Tibial nerve (tissue), 4 donors: ENCODE measurements at regions not wholly inside any gene's neighbourhood (a gene's known extent, or its start where the extent isn't known, plus 50 kb on each side); places are given as distances from the start of the nearest gene placed in this dataset.
"Not testable (repeated sequence)": the region's sequence is repeated elsewhere in the genome, so short reads cannot be mapped to it uniquely, and the experiment has no call there.

Source experiments
- DNase-seq, 2 donors: peaks; one replicate each; pipeline ENCODE4 v3.0.0-alpha.2; 2019; ENCODE audit warnings: low spot score in 2 of 2
- H3K27ac ChIP-seq, 4 donors: fragments of 200-600 bp; sonication (generic) in 3 of 4; one replicate each; pipeline ENCODE4 v1.5.1; 2017 to 2019; ENCODE audit warnings: mild to moderate bottlenecking in 1 of 4
- H3K27me3 ChIP-seq, 2 donors: fragments of 200-600 bp; sonication (generic) in 1 of 2; one replicate each; pipeline versions ENCODE4 v1.5.1 to v1.6.0; 2017 to 2019
- H3K36me3 ChIP-seq, 3 donors: fragments of 200-600 bp; sonication (generic); one replicate each; pipeline ENCODE4 v1.5.1; 2018 to 2019
- H3K4me1 ChIP-seq, 4 donors: fragments of 200-600 bp; sonication (generic) in 3 of 4; one replicate each; pipeline ENCODE4 v1.5.1; 2017 to 2019
- H3K4me3 ChIP-seq, 4 donors: fragments of 200-600 bp; sonication (generic) in 3 of 4; one replicate each; pipeline ENCODE4 v1.5.1; 2017 to 2019; ENCODE audit warnings: mild to moderate bottlenecking in 1 of 4, moderate library complexity in 1 of 4
- H3K9me3 ChIP-seq, 4 donors: fragments of 200-600 bp; sonication (generic) in 3 of 4; one replicate each; pipeline ENCODE4 v1.5.1; 2017 to 2019
- CTCF ChIP-seq, 5 experiments: fragments of 200-600 bp in 3 of 5; fragments of 450-650 bp in 2 of 5; sonication (generic) in 3 of 5; IDR thresholded peaks; one replicate each; pipeline ENCODE4 v1.5.1; 2016 to 2019; ENCODE audit warnings: antibody characterized with exemption in 5 of 5, mild to moderate bottlenecking in 3 of 5, moderate library complexity in 2 of 5
- EP300 ChIP-seq, 2 donors: sonication (generic); formaldehyde crosslinking; IDR thresholded peaks; one replicate each; pipeline ENCODE4 v1.6.1; 2017; ENCODE audit warnings: antibody characterized with exemption in 2 of 2, mild to moderate bottlenecking in 1 of 2
- POLR2A ChIP-seq, 2 donors: fragments of 450-650 bp; IDR thresholded peaks; one replicate each; pipeline ENCODE4 v1.6.1; 2017; ENCODE audit warnings: antibody characterized with exemption in 2 of 2, mild to moderate bottlenecking in 2 of 2, moderate library complexity in 2 of 2
- WGBS, 2 donors: methylation state at CpG; one replicate each; pipeline ENCODE4 v1.1.5; 2018; 5-methylcytosine and 5-hydroxymethylcytosine counted together

GRCh38 chrX:5290635-5291034, 938.0 kb downstream of the NLGN4X start:
- no peak for TF ChIP-seq CTCF (IDR thresholded peaks at IDR 0.05)
- no peak for TF ChIP-seq POLR2A (IDR thresholded peaks at IDR 0.05)
- TF ChIP-seq EP300 (IDR thresholded peaks at IDR 0.05) = no peak
- H3K9me3 ChIP-seq = peaks cover 0 to 2% (median 0%) of the 10 kb centered on the region in 4 donors
- DNase-seq = no peak
- WGBS, 2 donors = 80 to 84% methylated on average over 5 of the region's 5 CpGs
- no peaks in the 10 kb centered on the region for H3K27me3 ChIP-seq
- no peak overlapping the region for H3K27ac ChIP-seq
- H3K36me3 ChIP-seq = no peaks in the 10 kb centered on the region
- H3K4me3 ChIP-seq = no peak overlapping the region
- no peaks in the 10 kb centered on the region for H3K4me1 ChIP-seq

DNA sequence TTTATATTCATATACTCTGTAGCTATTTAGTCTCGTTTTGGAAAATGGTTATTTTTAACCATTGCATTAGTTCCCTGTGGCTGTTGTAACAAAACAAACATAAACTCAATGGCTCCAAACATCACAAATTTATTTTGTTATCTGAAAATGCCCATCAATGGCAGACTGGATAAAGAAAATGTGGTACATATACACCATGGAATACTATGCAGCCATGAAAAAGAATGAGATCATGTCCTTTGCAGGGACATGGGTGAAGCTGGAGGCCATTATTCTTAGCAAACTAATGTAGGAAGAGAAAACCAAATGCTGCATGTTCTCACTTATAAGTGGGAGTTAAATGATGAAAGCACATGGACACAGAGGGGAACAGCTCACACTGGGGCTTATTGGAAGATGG, 938.7 kb downstream of the NLGN4X start:
- WGBS, 2 donors = 77 to 92% methylated on average over 1 of the region's 1 CpG
- H3K27ac ChIP-seq, H3K9me3 ChIP-seq, H3K4me1 ChIP-seq, H3K36me3 ChIP-seq, H3K4me3 ChIP-seq, DNase-seq, H3K27me3 ChIP-seq: not testable (repeated sequence)

GRCh38 chrX:5278908-5279307, 949.8 kb downstream of the NLGN4X start:
- Histone ChIP-seq H3K4me3 (no peak overlapping the region), H3K27me3 (no peaks in the 10 kb centered on the region), H3K4me1 (no peaks in the 10 kb centered on the region), H3K9me3 (no peaks in the 10 kb centered on the region), H3K36me3 (no peaks in the 10 kb centered on the region), H3K27ac (no peak overlapping the region)
- 86 to 91% methylated on average over 2 of the region's 2 CpGs for WGBS, 2 donors
- no peak for TF ChIP-seq EP300 (IDR thresholded peaks at IDR 0.05)
- no peak for TF ChIP-seq POLR2A (IDR thresholded peaks at IDR 0.05)
- no peak for TF ChIP-seq CTCF (IDR thresholded peaks at IDR 0.05)
- DNase-seq = no peak

- H3K27ac ChIP-seq = no peak overlapping the region
- 60 to 64% methylated on average over 3 of the region's 3 CpGs for WGBS, 2 donors
- no peak for DNase-seq
- H3K9me3 ChIP-seq = no peaks in the 10 kb centered on the region
- no peak overlapping the region for H3K4me3 ChIP-seq
- no peaks in the 10 kb centered on the region for H3K27me3 ChIP-seq
- no peaks in the 10 kb centered on the region for H3K4me1 ChIP-seq
- TF ChIP-seq CTCF (IDR thresholded peaks at IDR 0.05) (no peak), EP300 (IDR thresholded peaks at IDR 0.05) (no peak), POLR2A (IDR thresholded peaks at IDR 0.05) (no peak)
- H3K36me3 ChIP-seq = no peaks in the 10 kb centered on the region
Measured at GRCh38 chrX:5265324-5265850, 963.3 kb downstream of the NLGN4X start.

DNA sequence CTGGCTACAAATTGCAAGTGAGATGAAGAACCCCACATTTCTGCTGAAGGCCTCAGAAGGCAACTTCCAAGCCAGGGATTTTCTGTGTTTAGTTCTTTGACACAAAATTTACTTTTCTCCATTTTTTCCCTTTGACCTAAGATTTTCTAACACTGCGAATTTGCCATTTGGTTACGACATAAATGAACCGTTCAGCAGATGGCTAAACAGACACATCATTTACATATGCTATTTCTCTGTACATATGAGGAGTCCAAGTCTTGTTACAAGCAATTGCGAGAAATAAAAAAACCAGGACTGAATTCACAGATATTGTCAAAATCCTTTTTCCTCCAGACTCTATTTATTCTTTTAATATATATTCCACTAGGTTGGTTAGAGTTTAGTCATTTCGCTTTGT, 978.6 kb downstream of the NLGN4X start:
- Histone ChIP-seq H3K36me3 (no peaks in the 10 kb centered on the region), H3K4me1 (no peaks in the 10 kb centered on the region)
- WGBS, 2 donors = 75 to 83% methylated on average over 5 of the region's 5 CpGs

More for the DNA sequence above, 978.6 kb downstream of the NLGN4X start:
- DNase-seq = no peak
- TF ChIP-seq CTCF (IDR thresholded peaks at IDR 0.05) = no peak
- Histone ChIP-seq H3K27me3 (no peaks in the 10 kb centered on the region), H3K4me3 (no peak overlapping the region), H3K27ac (no peak overlapping the region), H3K9me3 (no peaks in the 10 kb centered on the region)
